ENCODE measurements at regions not wholly inside any gene's neighbourhood (a gene's known extent, or its start where the extent isn't known, plus 50 kb on each side); places are given as distances from the start of the nearest gene placed in this dataset.

DNA sequence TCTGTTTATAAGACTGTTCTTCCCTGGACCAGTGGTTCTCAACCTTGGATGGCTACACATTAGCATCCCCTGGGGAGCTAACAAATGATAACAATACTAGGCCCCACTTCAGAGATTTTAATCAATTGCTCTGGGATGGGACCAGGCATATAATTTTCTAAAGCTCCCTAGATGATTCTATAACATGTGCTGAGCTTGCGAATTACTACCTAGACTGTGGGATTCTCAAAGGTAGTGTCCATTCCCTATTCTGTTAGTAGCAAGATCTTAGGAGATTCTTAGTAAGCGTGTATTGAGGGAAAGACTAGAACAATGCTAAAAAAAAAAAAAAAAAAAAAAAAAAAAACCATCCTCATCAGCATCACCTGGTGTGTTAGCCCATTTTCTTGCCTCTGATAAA, 412.0 kb upstream of the CDH5 start:
- TF ChIP-seq, protein P1, sequence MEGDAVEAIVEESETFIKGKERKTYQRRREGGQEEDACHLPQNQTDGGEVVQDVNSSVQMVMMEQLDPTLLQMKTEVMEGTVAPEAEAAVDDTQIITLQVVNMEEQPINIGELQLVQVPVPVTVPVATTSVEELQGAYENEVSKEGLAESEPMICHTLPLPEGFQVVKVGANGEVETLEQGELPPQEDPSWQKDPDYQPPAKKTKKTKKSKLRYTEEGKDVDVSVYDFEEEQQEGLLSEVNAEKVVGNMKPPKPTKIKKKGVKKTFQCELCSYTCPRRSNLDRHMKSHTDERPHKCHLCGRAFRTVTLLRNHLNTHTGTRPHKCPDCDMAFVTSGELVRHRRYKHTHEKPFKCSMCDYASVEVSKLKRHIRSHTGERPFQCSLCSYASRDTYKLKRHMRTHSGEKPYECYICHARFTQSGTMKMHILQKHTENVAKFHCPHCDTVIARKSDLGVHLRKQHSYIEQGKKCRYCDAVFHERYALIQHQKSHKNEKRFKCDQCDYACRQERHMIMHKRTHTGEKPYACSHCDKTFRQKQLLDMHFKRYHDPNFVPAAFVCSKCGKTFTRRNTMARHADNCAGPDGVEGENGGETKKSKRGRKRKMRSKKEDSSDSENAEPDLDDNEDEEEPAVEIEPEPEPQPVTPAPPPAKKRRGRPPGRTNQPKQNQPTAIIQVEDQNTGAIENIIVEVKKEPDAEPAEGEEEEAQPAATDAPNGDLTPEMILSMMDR (conservative IDR thresholded peaks at IDR 0.05 in 1 of 2, IDR thresholded peaks at IDR 0.05 in 1 of 2; ENCODE audit: extremely low read depth in 1 of 2, insufficient read depth in 1 of 2, low read depth in 1 of 2, low read length in 2 of 2) = no peak
- TF ChIP-seq EZH2 (IDR thresholded peaks at IDR 0.05; ENCODE audit: borderline replicate concordance, low read length) = no peak
